ENCODE measurements at regions not wholly inside any gene's neighbourhood (a gene's known extent, or its start where the extent isn't known, plus 50 kb on each side); places are given as distances from the start of the nearest gene placed in this dataset.

GRCh38 chr10:89101943-89102342 lies 105.2 kb downstream of the CH25H start:
- POLR2A ChIA-PET, result no interaction called here
- no peaks in the 10 kb centered on the region for H3K27me3 ChIP-seq (ENCODE audit: control insufficient read depth in 1 of 2, insufficient read depth in 2 of 2, low read length in 2 of 2)

GRCh38 chr10:89100680-89101079 lies 106.4 kb downstream of the CH25H start:
- DNase-seq (no peak), ATAC-seq (ENCODE audit: poor library complexity) (no peak)
- no peaks in the 10 kb centered on the region for H3K27me3 Mint-ChIP-seq
- no peaks in the 10 kb centered on the region for H3K36me3 Mint-ChIP-seq (ENCODE audit: low read depth)
- H3K4me3 Mint-ChIP-seq, result no peak overlapping the region
- H3K27ac ChIP-seq (ENCODE audit: low read depth in 1 of 2, low read length in 2 of 2), result no peak overlapping the region
- intact Hi-C loops (cut with DNase I, micrococcal nuclease), result no loop called here
- no peaks in the 10 kb centered on the region for H3K9me3 Mint-ChIP-seq
- H3K36me3 ChIP-seq (ENCODE audit: insufficient read depth, low read length), result no peaks in the 10 kb centered on the region
- H3K27me3 ChIP-seq (ENCODE audit: control insufficient read depth in 1 of 2, insufficient read depth in 2 of 2, low read length in 2 of 2), result no peaks in the 10 kb centered on the region
- H3K4me1 Mint-ChIP-seq (ENCODE audit: low read depth), result no peaks in the 10 kb centered on the region
- H3K4me3 ChIP-seq (ENCODE audit: low read length), result no peak overlapping the region
- H3K4me1 ChIP-seq (ENCODE audit: insufficient read depth, low read length), result no peaks in the 10 kb centered on the region
- TF ChIP-seq CTCF (IDR thresholded peaks at IDR 0.05), result no peak
- CTCF ChIA-PET, result interaction anchor here (1.4 kb wide), 1 partner anchor 13 kb away, joined by 5 read pairs; no protein-coding TSS in a partner anchor
- POLR2A ChIA-PET, result no interaction called here
- no peaks in the 10 kb centered on the region for H3K9me3 ChIP-seq (ENCODE audit: control insufficient read depth in 1 of 2, insufficient read depth in 1 of 2, low read length in 2 of 2)
- no peak overlapping the region for H3K27ac Mint-ChIP-seq

More at GRCh38 chr10:89101943-89102342, 105.2 kb downstream of the CH25H start:
- Mint-ChIP-seq H3K9me3 (no peaks in the 10 kb centered on the region), H3K27me3 (no peaks in the 10 kb centered on the region), H3K4me1 (ENCODE audit: low read depth) (no peaks in the 10 kb centered on the region), H3K4me3 (no peak overlapping the region), H3K36me3 (ENCODE audit: low read depth) (no peaks in the 10 kb centered on the region), H3K27ac (no peak overlapping the region)
- no peak for TF ChIP-seq CTCF (IDR thresholded peaks at IDR 0.05)
- Histone ChIP-seq H3K4me3 (ENCODE audit: low read length) (no peak overlapping the region), H3K9me3 (ENCODE audit: control insufficient read depth in 1 of 2, insufficient read depth in 1 of 2, low read length in 2 of 2) (peaks cover 0 to under 1% of the 10 kb centered on the region in 2 experiments), H3K4me1 (ENCODE audit: insufficient read depth, low read length) (no peaks in the 10 kb centered on the region), H3K36me3 (ENCODE audit: insufficient read depth, low read length) (no peaks in the 10 kb centered on the region), H3K27ac (ENCODE audit: low read depth in 1 of 2, low read length in 2 of 2) (no peak overlapping the region)
- ATAC-seq (ENCODE audit: poor library complexity) (no peak), DNase-seq (no peak)
- intact Hi-C loops (cut with DNase I, micrococcal nuclease), result no loop called here
- CTCF ChIA-PET, result no interaction called here

GRCh38 chr10:89097226-89097625 lies 106.6 kb downstream of the FAS start:
- no peaks in the 10 kb centered on the region for H3K36me3 Mint-ChIP-seq (ENCODE audit: low read depth)
- H3K4me3 Mint-ChIP-seq, result no peak overlapping the region
- no peaks in the 10 kb centered on the region for H3K27me3 ChIP-seq (ENCODE audit: control insufficient read depth in 1 of 2, insufficient read depth in 2 of 2, low read length in 2 of 2)
- H3K4me1 Mint-ChIP-seq (ENCODE audit: low read depth), result no peaks in the 10 kb centered on the region
- no peaks in the 10 kb centered on the region for H3K27me3 Mint-ChIP-seq
- no peak overlapping the region for H3K4me3 ChIP-seq (ENCODE audit: low read length)
- H3K27ac Mint-ChIP-seq, result no peak overlapping the region
- no peak for TF ChIP-seq CTCF (IDR thresholded peaks at IDR 0.05)
- H3K27ac ChIP-seq (ENCODE audit: low read depth in 1 of 2, low read length in 2 of 2), result no peak overlapping the region
- ChIA-PET POLR2A (no interaction called here), CTCF (no interaction called here)
- intact Hi-C loops (cut with DNase I, micrococcal nuclease), result no loop called here
- no peaks in the 10 kb centered on the region for H3K4me1 ChIP-seq (ENCODE audit: insufficient read depth, low read length)
- ATAC-seq (ENCODE audit: poor library complexity) (no peak), DNase-seq (no peak)
- no peaks in the 10 kb centered on the region for H3K9me3 ChIP-seq (ENCODE audit: control insufficient read depth in 1 of 2, insufficient read depth in 1 of 2, low read length in 2 of 2)
- no peaks in the 10 kb centered on the region for H3K9me3 Mint-ChIP-seq
- H3K36me3 ChIP-seq (ENCODE audit: insufficient read depth, low read length), result no peaks in the 10 kb centered on the region

All from CD4-positive, alpha-beta T cell (primary cell).